Hematopoietic multipotent progenitor cell (in vitro differentiated cells): ENCODE measurements at regions not wholly inside any gene's neighbourhood (a gene's known extent, or its start where the extent isn't known, plus 50 kb on each side); places are given as distances from the start of the nearest gene placed in this dataset.
"Not testable (repeated sequence)": the region's sequence is repeated elsewhere in the genome, so short reads cannot be mapped to it uniquely, and the experiment has no call there.

Experiments used
- DNase-seq, 3 donors: peaks; one replicate each; pipeline ENCODE4 v3.0.0-alpha.2; 2011 to 2015; ENCODE audit warnings: low read depth in 2 of 3, low spot score in 2 of 3

DNA sequence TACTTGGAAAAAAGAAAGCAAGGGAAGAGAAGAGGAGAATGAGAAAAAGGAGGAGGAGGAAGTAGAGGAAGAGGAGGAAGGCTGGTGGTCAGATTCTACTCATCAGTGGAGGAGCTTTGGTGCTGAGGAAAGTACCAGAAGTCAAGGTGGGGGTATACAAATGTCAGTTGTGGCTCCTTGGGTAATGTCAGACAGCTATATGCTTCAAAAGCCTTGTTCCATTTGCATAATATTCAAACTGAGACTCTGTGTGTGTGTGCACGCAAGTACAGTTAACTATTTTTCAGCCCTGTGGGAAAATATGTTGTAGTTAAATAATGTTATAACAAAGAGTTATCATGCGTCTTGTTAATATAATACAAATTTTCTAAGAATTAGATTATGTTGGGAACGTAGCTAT, 609.7 kb downstream of the PDCD6IP start:
- DNase-seq, result no peak

DNA sequence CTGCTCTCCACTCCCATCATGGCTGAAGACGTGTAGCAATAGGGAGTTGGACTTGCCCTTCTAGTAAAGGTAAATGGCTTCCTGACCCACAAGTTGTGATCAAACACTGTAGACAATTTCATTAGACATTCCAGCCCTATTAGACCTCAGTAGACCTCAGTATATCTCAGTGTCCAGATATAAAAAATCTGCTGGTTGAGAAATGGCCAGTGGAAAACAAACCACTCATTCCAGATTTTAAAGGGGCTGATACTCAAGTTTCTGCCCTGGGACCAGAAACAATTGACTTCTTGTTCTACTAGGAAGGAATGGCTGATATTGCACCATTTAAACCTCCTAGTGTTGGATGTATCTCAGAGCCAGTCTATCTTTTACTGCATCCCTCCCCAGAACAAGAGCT, 613.2 kb downstream of the PDCD6IP start:
- no peak for DNase-seq

GRCh38 chr3:34419801-34420200, 621.4 kb downstream of the PDCD6IP start:
- peak in 1 of 3 donors; percentile 21 for DNase-seq

- DNase-seq, result no peak
Measured at GRCh38 chr3:34421762-34422161, 623.3 kb downstream of the PDCD6IP start.

DNA sequence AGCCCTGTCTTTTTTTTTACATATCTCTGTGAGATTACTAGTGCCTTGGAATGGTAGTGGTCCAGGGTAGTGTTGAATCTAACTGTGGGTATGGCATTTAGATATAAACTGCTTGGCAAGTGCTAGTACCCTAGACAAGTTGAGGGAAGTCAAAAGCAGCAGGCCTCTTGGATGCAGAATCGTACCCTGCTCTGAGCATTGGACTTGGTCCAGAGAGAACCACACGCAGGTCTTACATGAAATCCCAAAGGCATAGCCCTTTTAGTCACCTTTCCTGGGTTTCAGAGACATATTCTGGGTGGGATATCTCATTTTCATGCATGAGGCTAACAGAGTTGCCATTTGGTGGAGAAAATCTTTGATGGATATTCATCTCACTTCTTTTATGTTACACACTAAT, 641.4 kb downstream of the PDCD6IP start:
- no peak for DNase-seq

DNA sequence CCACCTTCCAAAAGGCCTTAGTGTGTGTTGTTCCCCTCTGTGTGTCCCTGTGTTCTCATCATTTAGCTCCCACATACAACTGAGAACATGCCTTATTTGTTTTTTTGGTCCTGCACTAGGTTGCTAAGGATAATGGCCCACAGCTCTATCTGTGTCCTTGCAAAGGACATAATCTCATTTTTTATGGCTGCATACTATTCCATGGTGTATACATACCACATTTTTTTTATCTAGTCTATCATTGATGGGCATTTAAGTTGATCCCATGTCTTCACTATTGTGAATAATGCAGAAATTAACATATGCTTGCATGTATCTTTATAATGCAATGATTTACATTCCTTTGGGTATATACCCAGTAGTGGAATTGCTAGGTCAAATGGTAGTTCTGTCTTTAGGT, 645.7 kb downstream of the PDCD6IP start:
- no peak for DNase-seq

DNA sequence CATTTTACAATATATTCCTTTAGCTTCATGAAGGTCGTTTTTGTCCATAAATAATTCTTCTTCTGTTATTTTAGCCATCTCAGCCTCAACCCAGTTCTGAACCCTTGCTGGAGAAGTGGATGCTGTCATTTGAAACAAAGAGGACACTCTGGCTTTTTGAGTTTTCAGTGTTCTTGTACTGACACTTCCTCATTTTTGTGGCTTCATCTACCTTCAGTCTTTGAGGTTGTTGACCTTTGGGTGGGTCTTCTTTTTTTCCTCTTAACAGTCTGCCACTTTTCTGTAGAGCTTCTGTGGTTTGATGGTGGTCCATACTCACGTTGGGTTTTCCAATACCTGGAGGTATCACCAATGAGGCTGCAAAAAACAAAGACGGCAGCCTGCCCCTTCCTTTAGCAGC, 650.9 kb downstream of the PDCD6IP start:
- DNase-seq, result no peak

- no peak for DNase-seq
Measured at GRCh38 chr3:34463414-34463813, 665.0 kb downstream of the PDCD6IP start.

- DNase-seq, result no peak
Measured at GRCh38 chr3:34464646-34465045, 666.2 kb downstream of the PDCD6IP start.

DNA sequence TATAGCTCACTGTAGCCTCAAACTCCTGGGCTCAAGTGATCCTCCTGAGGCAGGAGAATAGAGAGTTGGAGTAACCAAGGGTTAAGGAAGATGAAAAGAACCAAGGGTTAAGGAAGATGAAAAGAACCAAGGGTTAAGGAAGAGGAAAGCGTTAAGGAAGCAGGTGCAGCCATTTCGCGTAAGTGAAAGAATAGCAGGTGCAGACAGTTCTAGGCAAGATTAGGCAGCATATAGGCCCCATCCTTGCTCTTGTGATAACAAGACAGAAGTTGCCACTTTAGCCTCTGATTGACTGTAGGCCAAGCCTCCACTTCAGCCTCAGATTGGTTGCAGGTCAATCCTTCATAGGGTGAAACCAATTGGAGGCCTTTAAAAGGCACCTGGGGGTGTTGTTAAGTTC, 677.4 kb downstream of the PDCD6IP start:
- no peak for DNase-seq

- peak in 2 of 3 donors; percentile 7 to 31 for DNase-seq
Measured at GRCh38 chr3:34483311-34483887, 685.0 kb downstream of the PDCD6IP start.

- no peak for DNase-seq
Measured at GRCh38 chr3:34504366-34504765, 705.9 kb downstream of the PDCD6IP start.

GRCh38 chr3:34504775-34505174, 706.3 kb downstream of the PDCD6IP start:
- DNase-seq, result no peak

- DNase-seq, result no peak
Measured at GRCh38 chr3:34508732-34509131, 710.3 kb downstream of the PDCD6IP start.

DNA sequence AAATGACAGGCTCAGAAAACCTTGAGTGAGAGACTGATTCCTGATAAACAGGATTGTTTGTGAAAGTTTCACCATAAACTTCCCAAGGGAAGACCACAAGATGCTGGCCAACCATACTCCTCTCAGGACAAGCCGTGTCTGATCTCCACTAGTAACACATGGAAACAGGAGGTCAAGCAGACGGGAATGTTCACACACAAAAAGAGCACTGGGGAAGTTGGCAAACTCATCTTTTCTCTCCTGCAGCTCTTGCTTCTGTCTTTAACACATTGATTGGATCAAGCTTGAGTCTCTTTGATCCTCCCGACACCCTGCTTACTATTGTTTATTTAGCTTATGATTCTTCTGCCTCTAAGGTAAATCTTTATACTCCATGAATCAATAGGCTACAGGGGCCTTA, 713.5 kb downstream of the PDCD6IP start:
- no peak for DNase-seq

GRCh38 chr3:34519008-34519407, 720.6 kb downstream of the PDCD6IP start:
- DNase-seq, result not testable (repeated sequence)

DNA sequence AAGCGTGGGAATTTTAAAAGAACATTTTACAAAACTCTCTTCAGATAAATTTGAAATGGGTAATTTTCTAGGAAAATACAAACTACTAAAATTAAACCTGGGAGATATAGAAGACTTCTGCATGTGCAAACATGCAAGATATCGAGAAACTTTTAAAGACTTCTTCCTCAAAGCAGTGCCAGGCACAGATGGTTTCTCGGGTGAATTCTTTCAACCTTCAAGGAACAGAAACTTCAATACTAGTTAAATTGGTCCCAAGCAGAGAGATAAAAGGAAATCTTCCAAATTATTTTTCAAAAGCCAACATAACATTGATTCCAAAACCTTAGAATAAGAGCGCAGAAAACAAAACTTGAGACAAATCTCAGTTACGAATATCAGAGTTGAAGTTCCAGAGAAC, 732.7 kb downstream of the PDCD6IP start:
- DNase-seq, result no peak

GRCh38 chr3:34533451-34533850, 735.0 kb downstream of the PDCD6IP start:
- no peak for DNase-seq

DNA sequence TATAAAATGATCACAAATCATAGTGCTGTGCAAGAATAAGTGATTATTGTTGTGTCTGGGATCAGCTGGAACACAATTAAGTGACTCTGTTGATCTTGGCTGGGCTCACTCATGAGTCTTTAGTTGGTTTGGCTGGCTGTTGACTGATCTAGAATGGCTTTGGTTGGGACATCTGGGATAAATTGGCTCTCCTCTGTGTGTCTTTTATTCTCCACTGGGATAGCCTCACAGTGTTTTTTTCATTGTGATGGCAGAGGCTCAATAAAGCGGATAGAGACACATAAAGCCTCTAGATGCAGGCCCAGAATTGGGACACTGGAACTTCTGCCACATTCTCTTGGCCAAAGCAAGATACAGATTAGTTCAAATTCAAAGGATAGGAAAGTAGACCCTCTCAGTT, 735.6 kb downstream of the PDCD6IP start:
- DNase-seq, result no peak

GRCh38 chr3:34544136-34544535, 745.7 kb downstream of the PDCD6IP start:
- no peak for DNase-seq

- DNase-seq, result no peak
Measured at GRCh38 chr3:34547297-34547920, 749.0 kb downstream of the PDCD6IP start.

- no peak for DNase-seq
Measured at GRCh38 chr3:34567266-34567665, 768.8 kb downstream of the PDCD6IP start.

DNA sequence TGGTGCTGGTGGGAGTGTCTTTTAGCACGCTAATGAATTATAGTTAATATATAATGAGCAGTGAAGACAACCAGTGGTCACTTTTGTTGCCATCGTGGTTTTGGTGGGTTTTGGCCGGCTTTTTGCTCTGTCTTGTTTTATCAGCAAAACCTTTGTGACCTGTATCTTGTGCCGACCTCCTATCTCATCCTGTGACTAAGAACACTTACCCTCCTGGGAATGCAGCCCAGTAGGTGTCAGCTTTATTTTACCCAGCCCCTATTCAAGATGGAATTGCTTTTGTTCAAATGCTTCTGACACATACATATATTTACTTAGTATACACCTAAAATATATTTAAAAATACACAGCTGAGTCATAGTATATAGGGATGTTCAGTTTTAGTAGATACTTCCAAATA, 770.3 kb downstream of the PDCD6IP start:
- DNase-seq, result no peak
